PC-3 (cell line): ENCODE measurements at regions not wholly inside any gene's neighbourhood (a gene's known extent, or its start where the extent isn't known, plus 50 kb on each side); places are given as distances from the start of the nearest gene placed in this dataset.

ENCODE experiments used
- ATAC-seq: fragments of 200-7000 bp; cut with Tn5 transposase; 2 replicates; pipeline ENCODE4 v1.9.1; 2020; ENCODE audit warnings: mild to moderate bottlenecking, moderate library complexity
- BruUV-seq: library from RNA; stranded (reverse); fragments of 400-500 nt; replicated peaks from 2 replicates; lab custom pipeline; 2021; lab: Mats Ljungman, UMichigan
- CTCF ChIA-PET: fragments of 300-600 bp; sonication (Branson Sonifier 250); formaldehyde crosslinking; loops from one replicate; lab custom pipeline; 2022; ENCODE audit warnings: antibody characterized with exemption; lab: Charles Lee
- POLR2A ChIA-PET: fragments of 300-600 bp; sonication (Branson Sonifier 250); formaldehyde crosslinking; loops from one replicate; lab custom pipeline; 2022; ENCODE audit warnings: antibody characterized with exemption; ENCODE audit not compliant: unreplicated experiment; lab: Charles Lee
- DNase-seq: peaks from one replicate; pipeline ENCODE4 v3.0.0-alpha.2; 2015
- H2AFZ ChIP-seq: fragments of 300-600 bp; sonication (generic); 2 replicates; pipeline ENCODE4 v1.6.0; 2016; ENCODE audit warnings: antibody characterized with exemption, low read length
- H3F3A ChIP-seq: fragments of 300-600 bp; sonication (generic); one replicate; pipeline ENCODE4 v1.6.0; 2017; ENCODE audit warnings: antibody characterized with exemption, low read length, control low read depth, mild to moderate bottlenecking; ENCODE audit not compliant: unreplicated experiment
- H3K27ac ChIP-seq: fragments of 300-600 bp; sonication (generic); 2 replicates; pipeline ENCODE4 v1.5.1; 2016; ENCODE audit warnings: mild to moderate bottlenecking, low read length
- H3K27me3 ChIP-seq: fragments of 300-600 bp; sonication (generic); 2 replicates; pipeline ENCODE4 v1.6.1; 2016; ENCODE audit warnings: low read length, mixed read lengths
- H3K36me3 ChIP-seq: fragments of 300-600 bp; sonication (generic); 2 replicates; pipeline ENCODE4 v1.6.1; 2016; ENCODE audit warnings: low read depth, mixed run types, low read length, mixed read lengths
- H3K4me1 ChIP-seq: fragments of 300-600 bp; sonication (generic); 2 replicates; pipeline ENCODE4 v1.5.1; 2016; ENCODE audit warnings: low read length; ENCODE audit not compliant: insufficient read depth
- H3K4me2 ChIP-seq: fragments of 300-600 bp; sonication (generic); 2 replicates; pipeline ENCODE4 v1.6.0; 2016; ENCODE audit warnings: low read length
- H3K4me3 ChIP-seq: fragments of 300-600 bp; sonication (generic); 2 replicates; pipeline ENCODE4 v1.5.1; 2016; ENCODE audit warnings: mild to moderate bottlenecking, low read length, mixed read lengths
- H3K79me2 ChIP-seq: fragments of 300-600 bp; sonication (generic); 2 replicates; pipeline ENCODE4 v1.6.1; 2017; ENCODE audit warnings: low read length, mixed read lengths
- H3K9ac ChIP-seq: fragments of 300-600 bp; sonication (generic); 2 replicates; pipeline ENCODE4 v1.6.0; 2016; ENCODE audit warnings: mild to moderate bottlenecking, low read length
- H3K9me2 ChIP-seq: fragments of 300-600 bp; sonication (generic); replicated peaks from 2 replicates; pipeline ENCODE4 v1.6.1; 2016; ENCODE audit warnings: mixed run types, low read length, mixed read lengths
- H3K9me3 ChIP-seq: fragments of 300-600 bp; sonication (generic); 2 replicates; pipeline ENCODE4 v1.6.1; 2016; ENCODE audit warnings: low read length, mixed read lengths
- H4K20me1 ChIP-seq: fragments of 300-600 bp; sonication (generic); 2 replicates; pipeline ENCODE4 v1.6.1; 2016; ENCODE audit warnings: low read length, mixed read lengths
- EZH2 ChIP-seq: fragments of 300-600 bp; sonication (generic); IDR thresholded peaks from one replicate; pipeline ENCODE4 v1.6.1; 2017; ENCODE audit warnings: antibody characterized with exemption, mild to moderate bottlenecking, low read length; ENCODE audit not compliant: unreplicated experiment
- EZH2phosphoT487 ChIP-seq: fragments of 300-600 bp; sonication (generic); IDR thresholded peaks from 2 replicates; pipeline ENCODE4 v1.6.1; 2018; ENCODE audit warnings: mild to moderate bottlenecking, antibody characterized with exemption, low read length, borderline replicate concordance
- intact Hi-C: fragments of 100-400 bp; cut with micrococcal nuclease; formaldehyde crosslinking; loops from 2 replicates; pipeline ENCODE4 v1.9.0; 2023
- TF ChIP-seq, protein P1 (sequence below): fragments of 300-600 bp; sonication (generic); conservative IDR thresholded peaks from 2 replicates; pipeline ENCODE4 v1.5.1; 2017; ENCODE audit warnings: antibody characterized with exemption, low read depth, mild to moderate bottlenecking, low read length

DNA sequence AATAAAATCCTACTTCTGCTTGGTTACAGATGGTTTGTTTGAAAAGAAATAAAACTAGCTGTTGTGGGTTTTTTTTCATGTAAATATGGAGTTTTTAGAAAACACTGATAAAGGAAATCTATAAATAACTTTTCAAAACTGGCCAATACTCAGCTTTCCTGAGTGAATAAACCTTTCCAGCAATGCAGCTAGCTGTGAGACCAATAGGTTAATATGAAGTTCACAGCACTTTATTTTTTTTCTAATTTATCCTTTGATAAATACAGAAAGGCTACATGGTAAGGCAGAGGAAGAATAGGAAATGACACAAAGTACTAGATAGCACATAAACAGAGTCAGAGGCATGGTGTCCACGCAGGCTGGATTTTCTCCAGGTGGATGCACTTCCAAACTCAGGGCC, 154.0 kb downstream of the COG6 start:
- H3K9me3 ChIP-seq = no peaks in the 10 kb centered on the region
- no peak overlapping the region for H3K4me2 ChIP-seq
- H3K9ac ChIP-seq = no peak overlapping the region
- ChIA-PET CTCF (no interaction called here), POLR2A (no interaction called here)
- H3K27ac ChIP-seq = no peak overlapping the region
- ATAC-seq (no peak), DNase-seq (no peak)
- no peaks in the 10 kb centered on the region for H3F3A ChIP-seq
- no peaks in the 10 kb centered on the region for H3K36me3 ChIP-seq
- no peaks in the 10 kb centered on the region for H3K9me2 ChIP-seq
- TF ChIP-seq EZH2 (no peak), EZH2phosphoT487 (no peak)
- TF ChIP-seq, protein P1, sequence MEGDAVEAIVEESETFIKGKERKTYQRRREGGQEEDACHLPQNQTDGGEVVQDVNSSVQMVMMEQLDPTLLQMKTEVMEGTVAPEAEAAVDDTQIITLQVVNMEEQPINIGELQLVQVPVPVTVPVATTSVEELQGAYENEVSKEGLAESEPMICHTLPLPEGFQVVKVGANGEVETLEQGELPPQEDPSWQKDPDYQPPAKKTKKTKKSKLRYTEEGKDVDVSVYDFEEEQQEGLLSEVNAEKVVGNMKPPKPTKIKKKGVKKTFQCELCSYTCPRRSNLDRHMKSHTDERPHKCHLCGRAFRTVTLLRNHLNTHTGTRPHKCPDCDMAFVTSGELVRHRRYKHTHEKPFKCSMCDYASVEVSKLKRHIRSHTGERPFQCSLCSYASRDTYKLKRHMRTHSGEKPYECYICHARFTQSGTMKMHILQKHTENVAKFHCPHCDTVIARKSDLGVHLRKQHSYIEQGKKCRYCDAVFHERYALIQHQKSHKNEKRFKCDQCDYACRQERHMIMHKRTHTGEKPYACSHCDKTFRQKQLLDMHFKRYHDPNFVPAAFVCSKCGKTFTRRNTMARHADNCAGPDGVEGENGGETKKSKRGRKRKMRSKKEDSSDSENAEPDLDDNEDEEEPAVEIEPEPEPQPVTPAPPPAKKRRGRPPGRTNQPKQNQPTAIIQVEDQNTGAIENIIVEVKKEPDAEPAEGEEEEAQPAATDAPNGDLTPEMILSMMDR = no peak
- H3K27me3 ChIP-seq = no peaks in the 10 kb centered on the region
- no peaks in the 10 kb centered on the region for H4K20me1 ChIP-seq
- H3K4me1 ChIP-seq = no peaks in the 10 kb centered on the region
- H3K79me2 ChIP-seq = no peaks in the 10 kb centered on the region
- BruUV-seq = no TSS peak
- H3K4me3 ChIP-seq = no peak overlapping the region
- intact Hi-C loops = no loop called here
- no peak overlapping the region for H2AFZ ChIP-seq

GRCh38 chr13:39810091-39810877, 154.8 kb downstream of the COG6 start:
- H3K4me1 ChIP-seq = no peaks in the 10 kb centered on the region
- H3K9me3 ChIP-seq = no peaks in the 10 kb centered on the region
- no peaks in the 10 kb centered on the region for H3F3A ChIP-seq
- H3K36me3 ChIP-seq = no peaks in the 10 kb centered on the region
- DNase-seq (peak; percentile 17), ATAC-seq (peak; percentile 22; the same call in 1 of the 2 replicates)
- intact Hi-C loops = no loop called here
- CTCF ChIA-PET = no interaction called here
- no peaks in the 10 kb centered on the region for H3K27me3 ChIP-seq
- no peaks in the 10 kb centered on the region for H3K79me2 ChIP-seq
- H3K9me2 ChIP-seq = no peaks in the 10 kb centered on the region
- POLR2A ChIA-PET = no interaction called here
- no peak overlapping the region for H3K4me3 ChIP-seq
- no peak overlapping the region for H3K27ac ChIP-seq
- no peak overlapping the region for H3K9ac ChIP-seq
- no TSS peak for BruUV-seq
- H4K20me1 ChIP-seq = no peaks in the 10 kb centered on the region
- 0 out of 2 replicates have a peak overlapping the region, but pooled peaks have one; percentile 26 for H2AFZ ChIP-seq
- TF ChIP-seq EZH2phosphoT487 (no peak), EZH2 (no peak)
- TF ChIP-seq, protein P1 = peak; percentile 31; the same call in 1 of the 2 replicates
- H3K4me2 ChIP-seq = no peak overlapping the region

GRCh38 chr13:39811051-39811450, 155.6 kb downstream of the COG6 start:
- no peak overlapping the region for H3K4me2 ChIP-seq
- no peaks in the 10 kb centered on the region for H3F3A ChIP-seq
- no peak overlapping the region for H3K4me3 ChIP-seq
- H3K27me3 ChIP-seq = no peaks in the 10 kb centered on the region
- no peak for ATAC-seq
- H3K9ac ChIP-seq = no peak overlapping the region
- ChIA-PET POLR2A (no interaction called here), CTCF (no interaction called here)
- no peak for DNase-seq
- BruUV-seq = no TSS peak
- no peaks in the 10 kb centered on the region for H4K20me1 ChIP-seq
- intact Hi-C loops = no loop called here
- no peaks in the 10 kb centered on the region for H3K9me3 ChIP-seq
- no peak overlapping the region for H2AFZ ChIP-seq
- H3K9me2 ChIP-seq = no peaks in the 10 kb centered on the region
- no peaks in the 10 kb centered on the region for H3K36me3 ChIP-seq
- H3K4me1 ChIP-seq = no peaks in the 10 kb centered on the region
- no peak overlapping the region for H3K27ac ChIP-seq
- H3K79me2 ChIP-seq = no peaks in the 10 kb centered on the region
- TF ChIP-seq EZH2 = no peak
